HCT116 (cell line): ENCODE measurements at regions not wholly inside any gene's neighbourhood (a gene's known extent, or its start where the extent isn't known, plus 50 kb on each side); places are given as distances from the start of the nearest gene placed in this dataset.

Source experiments
- CBX3 ChIP-seq: IDR thresholded peaks from 2 replicates; pipeline ENCODE4 v1.6.1; 2012; ENCODE audit warnings: low read depth
- CTCF ChIP-seq, 3 experiments: fragments of 200-600 bp in 1 of 3; sonication (generic) in 1 of 3; IDR thresholded peaks in 2 of 3; conservative IDR thresholded peaks in 1 of 3; 2 replicates each; pipeline ENCODE4 v1.5.1; 2012 to 2017; ENCODE audit warnings: low read depth in 2 of 3, low read length in 2 of 3, antibody characterized with exemption in 1 of 3, borderline replicate concordance in 1 of 3, control low read depth in 1 of 3, mild to moderate bottlenecking in 1 of 3, mixed read lengths in 1 of 3, mixed run types in 1 of 3, moderate library complexity in 1 of 3; ENCODE audit not compliant: insufficient read depth in 1 of 3
- EZH2 ChIP-seq: fragments of 200-600 bp; sonication (generic); IDR thresholded peaks from 2 replicates; pipeline ENCODE4 v1.6.1; 2017; ENCODE audit warnings: antibody characterized with exemption, mixed run types
- POLR2A ChIP-seq: IDR thresholded peaks from 2 replicates; pipeline ENCODE4 v1.7.0; 2011; ENCODE audit warnings: borderline replicate concordance; ENCODE audit not compliant: insufficient read depth, insufficient read length; ENCODE audit errors: extremely low read depth
- POLR2AphosphoS5 ChIP-seq: IDR thresholded peaks from 2 replicates; pipeline ENCODE4 v1.6.1; 2011; ENCODE audit warnings: mild to moderate bottlenecking, low read depth, low read length, moderate library complexity

- TF ChIP-seq POLR2A: no peak
- no peak for TF ChIP-seq POLR2AphosphoS5
- TF ChIP-seq EZH2: no peak
- TF ChIP-seq CTCF (IDR thresholded peaks at IDR 0.05 in 2 of 3, conservative IDR thresholded peaks at IDR 0.05 in 1 of 3; ENCODE audit: borderline replicate concordance in 1 of 3, insufficient read depth in 1 of 3, low read depth in 2 of 3, low read length in 2 of 3): no peak
- TF ChIP-seq CBX3: no peak
Observed at GRCh38 chr6:167744681-167745669, 81.7 kb upstream of the AFDN start.
